GM12872 (cell line): ENCODE measurements at regions not wholly inside any gene's neighbourhood (a gene's known extent, or its start where the extent isn't known, plus 50 kb on each side); places are given as distances from the start of the nearest gene placed in this dataset.

ENCODE experiments used
- CTCF ChIP-seq: IDR thresholded peaks from 3 replicates; pipeline ENCODE4 v1.5.1; 2011; ENCODE audit warnings: low read depth, mild to moderate bottlenecking, low read length, moderate library complexity; ENCODE audit not compliant: insufficient read depth

GRCh38 chr4:97235521-97235920 lies 907.8 kb downstream of the STPG2 start:
- no peak for TF ChIP-seq CTCF

GRCh38 chr4:97238956-97239666 lies 904.2 kb downstream of the STPG2 start:
- TF ChIP-seq CTCF = no peak

- no peak for TF ChIP-seq CTCF
Measured at GRCh38 chr4:97239667-97239997, 903.6 kb downstream of the STPG2 start.

GRCh38 chr4:97252615-97253154 lies 890.6 kb downstream of the STPG2 start:
- no peak for TF ChIP-seq CTCF

GRCh38 chr4:97262769-97263168 lies 880.5 kb downstream of the STPG2 start:
- TF ChIP-seq CTCF = no peak

GRCh38 chr4:97270051-97270450 lies 873.2 kb downstream of the STPG2 start:
- TF ChIP-seq CTCF = no peak

- no peak for TF ChIP-seq CTCF
Measured at GRCh38 chr4:97279391-97279790, 863.9 kb downstream of the STPG2 start.
